ENCODE measurements at regions not wholly inside any gene's neighbourhood (a gene's known extent, or its start where the extent isn't known, plus 50 kb on each side); places are given as distances from the start of the nearest gene placed in this dataset.

- TF ChIP-seq CTCF (IDR thresholded peaks at IDR 0.05) (no peak), EZH2 (IDR thresholded peaks at IDR 0.05; ENCODE audit: borderline replicate concordance, insufficient read depth, low read depth, low read length, poor library complexity, severe bottlenecking) (no peak)
Measured at GRCh38 chr4:128635955-128636560, 173.4 kb upstream of the JADE1 start.
